Panc1 (cell line): ENCODE measurements at regions not wholly inside any gene's neighbourhood (a gene's known extent, or its start where the extent isn't known, plus 50 kb on each side); places are given as distances from the start of the nearest gene placed in this dataset.

Experiments used
- CTCF ChIP-seq: fragments of 450-650 bp; IDR thresholded peaks from 2 replicates; pipeline ENCODE4 v1.5.1; 2017; ENCODE audit warnings: mild to moderate bottlenecking
- POLR2AphosphoS5 ChIP-seq: IDR thresholded peaks from 2 replicates; pipeline ENCODE4 v1.6.1; 2012; ENCODE audit warnings: mild to moderate bottlenecking, low read depth, low read length, moderate library complexity
- REST ChIP-seq, 2 experiments: IDR thresholded peaks; 2 replicates each; pipeline ENCODE4 v1.6.1; 2011 to 2012; ENCODE audit warnings: low read depth in 2 of 2, control low read depth in 1 of 2, low read length in 1 of 2, mild to moderate bottlenecking in 1 of 2, moderate library complexity in 1 of 2; ENCODE audit not compliant: insufficient read depth in 1 of 2
- TCF7L2 ChIP-seq: IDR thresholded peaks from 2 replicates; pipeline ENCODE4 v1.6.1; 2011; ENCODE audit warnings: mild to moderate bottlenecking, low read depth, low read length, inconsistent platforms

GRCh38 chr18:37669991-37670534 is 104.5 kb upstream of the CELF4 start:
- TF ChIP-seq CTCF (no peak), REST (IDR thresholded peaks at IDR 0.05; ENCODE audit: insufficient read depth in 1 of 2, low read depth in 2 of 2, low read length in 1 of 2) (no peak), TCF7L2 (no peak), POLR2AphosphoS5 (no peak)
